LNCaP clone FGC (cell line): ENCODE measurements at regions not wholly inside any gene's neighbourhood (a gene's known extent, or its start where the extent isn't known, plus 50 kb on each side); places are given as distances from the start of the nearest gene placed in this dataset.
"Not testable (repeated sequence)": the region's sequence is repeated elsewhere in the genome, so short reads cannot be mapped to it uniquely, and the experiment has no call there.

ENCODE experiments used
- DNase-seq: peaks from one replicate; pipeline ENCODE4 v3.0.0-alpha.2; 2011; ENCODE audit warnings: low read depth
- H3K4me3 ChIP-seq: 2 replicates; pipeline ENCODE4 v1.5.1; 2011; ENCODE audit warnings: mild to moderate bottlenecking, low read depth, low read length, control low read depth
- CTCF ChIP-seq: IDR thresholded peaks from 2 replicates; pipeline ENCODE4 v1.5.1; 2012; ENCODE audit warnings: mild to moderate bottlenecking; ENCODE audit not compliant: control insufficient read depth, insufficient read depth; ENCODE audit errors: extremely low read depth

- no peak overlapping the region for H3K4me3 ChIP-seq
- no peak for TF ChIP-seq CTCF
- DNase-seq = no peak
These were observed 108.9 kb upstream of the BARHL2 start for GRCh38 chr1:90826024-90826423.

- H3K4me3 ChIP-seq = no peak overlapping the region
- no peak for DNase-seq
- no peak for TF ChIP-seq CTCF
These were observed 107.4 kb upstream of the BARHL2 start for GRCh38 chr1:90824551-90824950.

GRCh38 chr1:90823686-90824085 is 106.6 kb upstream of the BARHL2 start:
- H3K4me3 ChIP-seq = no peak overlapping the region
- TF ChIP-seq CTCF = no peak
- no peak for DNase-seq

- DNase-seq = no peak
- no peak overlapping the region for H3K4me3 ChIP-seq
- TF ChIP-seq CTCF = no peak
These were observed 104.8 kb upstream of the BARHL2 start for GRCh38 chr1:90821788-90822359.

- DNase-seq = no peak
- TF ChIP-seq CTCF = no peak
- H3K4me3 ChIP-seq = no peak overlapping the region
These were observed 104.2 kb upstream of the BARHL2 start for GRCh38 chr1:90821152-90821787.

GRCh38 chr1:90820745-90821144 is 103.6 kb upstream of the BARHL2 start:
- H3K4me3 ChIP-seq = no peak overlapping the region
- TF ChIP-seq CTCF = no peak
- no peak for DNase-seq

GRCh38 chr1:90817399-90817798 is 100.3 kb upstream of the BARHL2 start:
- no peak for TF ChIP-seq CTCF
- no peak for DNase-seq
- H3K4me3 ChIP-seq = no peak overlapping the region

- H3K4me3 ChIP-seq, DNase-seq: not testable (repeated sequence)
These were observed 95.1 kb upstream of the BARHL2 start for GRCh38 chr1:90812237-90812636.

GRCh38 chr1:90811444-90811950 is 94.4 kb upstream of the BARHL2 start:
- not testable (repeated sequence) for DNase-seq

More at GRCh38 chr1:90811444-90811950, 94.4 kb upstream of the BARHL2 start:
- not testable (repeated sequence) for H3K4me3 ChIP-seq
